GM12872 (cell line): ENCODE measurements at regions not wholly inside any gene's neighbourhood (a gene's known extent, or its start where the extent isn't known, plus 50 kb on each side); places are given as distances from the start of the nearest gene placed in this dataset.

ENCODE experiments used
- TF ChIP-seq, protein P1 (sequence below): IDR thresholded peaks from 3 replicates; pipeline ENCODE4 v1.5.1; 2011; ENCODE audit warnings: low read depth, mild to moderate bottlenecking, low read length, moderate library complexity; ENCODE audit not compliant: insufficient read depth

DNA sequence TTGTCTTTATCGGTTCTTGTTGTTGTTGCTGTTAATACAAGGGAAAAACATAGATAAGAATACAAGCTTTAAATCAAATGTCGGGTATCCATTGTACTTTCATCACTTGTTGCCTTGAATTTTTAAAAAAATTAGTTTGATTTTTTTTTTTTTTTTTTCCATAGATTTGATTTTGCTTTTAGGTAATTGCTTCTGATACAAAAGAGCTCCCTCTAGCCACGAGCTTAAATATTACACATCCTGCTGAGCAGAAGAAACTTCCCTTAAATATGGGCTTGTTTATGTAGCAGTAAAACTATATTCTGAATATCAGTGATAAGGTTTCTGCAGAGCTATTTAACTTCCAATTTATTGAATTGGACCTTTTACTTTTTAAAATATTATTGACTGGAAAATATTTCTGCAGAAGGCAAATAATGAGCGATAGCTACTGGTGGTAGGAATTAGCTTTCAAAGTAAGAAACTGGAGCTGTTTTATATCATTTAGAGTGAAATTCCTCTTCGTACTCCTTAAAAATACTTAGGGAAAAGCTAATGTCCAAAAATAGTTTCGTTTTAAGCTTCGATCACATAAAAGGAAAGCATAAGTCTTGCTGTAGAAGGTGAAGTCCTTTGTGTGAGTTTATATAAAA, 216.9 kb downstream of the POLR1F start:
- TF ChIP-seq, protein P1, sequence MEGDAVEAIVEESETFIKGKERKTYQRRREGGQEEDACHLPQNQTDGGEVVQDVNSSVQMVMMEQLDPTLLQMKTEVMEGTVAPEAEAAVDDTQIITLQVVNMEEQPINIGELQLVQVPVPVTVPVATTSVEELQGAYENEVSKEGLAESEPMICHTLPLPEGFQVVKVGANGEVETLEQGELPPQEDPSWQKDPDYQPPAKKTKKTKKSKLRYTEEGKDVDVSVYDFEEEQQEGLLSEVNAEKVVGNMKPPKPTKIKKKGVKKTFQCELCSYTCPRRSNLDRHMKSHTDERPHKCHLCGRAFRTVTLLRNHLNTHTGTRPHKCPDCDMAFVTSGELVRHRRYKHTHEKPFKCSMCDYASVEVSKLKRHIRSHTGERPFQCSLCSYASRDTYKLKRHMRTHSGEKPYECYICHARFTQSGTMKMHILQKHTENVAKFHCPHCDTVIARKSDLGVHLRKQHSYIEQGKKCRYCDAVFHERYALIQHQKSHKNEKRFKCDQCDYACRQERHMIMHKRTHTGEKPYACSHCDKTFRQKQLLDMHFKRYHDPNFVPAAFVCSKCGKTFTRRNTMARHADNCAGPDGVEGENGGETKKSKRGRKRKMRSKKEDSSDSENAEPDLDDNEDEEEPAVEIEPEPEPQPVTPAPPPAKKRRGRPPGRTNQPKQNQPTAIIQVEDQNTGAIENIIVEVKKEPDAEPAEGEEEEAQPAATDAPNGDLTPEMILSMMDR, result peak; percentile 52; the same call in 2 of the 3 replicates

DNA sequence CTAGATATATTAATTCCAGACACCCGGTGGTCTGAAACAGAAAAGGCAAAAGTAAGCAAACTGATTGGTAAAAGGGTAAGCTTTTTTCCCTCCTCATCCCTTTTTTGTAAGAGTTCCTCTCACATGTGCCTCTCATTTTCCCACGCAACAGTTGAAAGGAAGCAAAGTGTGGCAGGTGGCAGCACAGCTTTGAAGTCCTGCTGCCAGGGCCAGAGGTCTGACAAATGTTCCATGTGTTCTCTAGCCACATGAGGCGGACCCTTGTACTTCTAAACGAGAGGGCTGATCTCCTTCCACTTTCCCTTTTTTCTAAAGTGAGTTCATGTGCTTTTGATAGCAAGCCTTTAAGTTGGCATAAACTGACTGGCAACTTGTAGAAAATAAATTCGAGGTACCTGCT, 217.5 kb downstream of the POLR1F start:
- TF ChIP-seq, protein P1, result no peak

DNA sequence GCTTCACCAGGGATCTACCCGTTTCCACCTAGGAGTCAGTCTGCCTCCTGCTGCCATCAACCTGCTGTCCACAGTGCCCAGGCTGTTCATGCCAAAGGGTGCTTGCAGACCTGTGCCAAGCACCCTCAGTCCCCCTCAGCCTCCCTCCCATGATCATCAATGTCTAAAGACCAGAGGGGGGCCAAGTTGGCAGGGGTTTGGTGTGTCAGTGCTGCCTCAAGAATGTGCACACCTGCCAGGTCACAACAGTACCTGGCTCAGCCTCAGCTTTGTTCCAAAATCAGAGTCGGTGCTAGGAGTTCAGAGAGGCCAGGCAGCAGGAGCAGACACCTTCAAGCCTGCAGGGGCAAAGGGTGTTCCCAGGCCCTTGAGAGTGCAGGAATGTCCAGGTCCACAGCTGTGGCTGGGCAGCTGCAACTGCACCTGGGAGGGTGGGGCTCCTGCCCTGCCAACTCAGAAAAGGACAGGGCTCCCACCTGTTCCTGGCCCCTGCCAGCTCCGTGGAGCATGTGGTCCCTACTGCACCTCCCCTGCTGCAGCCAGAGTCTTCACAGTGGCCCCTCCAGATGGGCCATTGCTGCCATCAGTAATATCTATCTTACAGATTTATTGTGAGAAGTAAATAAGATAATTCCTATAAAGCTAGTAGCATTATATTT, 219.5 kb downstream of the POLR1F start:
- TF ChIP-seq, protein P1, result no peak

DNA sequence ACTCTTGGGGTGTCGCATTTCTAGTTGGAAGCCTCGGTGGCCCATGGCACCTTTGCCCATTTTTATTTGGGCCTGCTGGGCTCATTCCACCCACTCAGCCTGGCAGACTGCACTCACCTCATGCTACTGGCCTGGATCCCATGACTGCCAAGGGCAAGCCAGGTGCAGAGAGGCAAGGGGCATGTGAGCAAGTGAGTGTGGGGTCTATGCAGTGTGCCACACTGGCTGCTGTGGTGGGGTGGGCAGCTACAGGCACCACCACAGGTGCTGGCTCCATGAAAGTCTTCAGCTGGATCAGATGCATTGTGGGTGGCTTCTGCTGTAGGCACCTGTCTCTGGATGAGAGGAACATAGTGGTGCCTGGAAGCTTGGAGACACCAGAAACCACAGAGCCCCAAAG, 220.8 kb downstream of the POLR1F start:
- TF ChIP-seq, protein P1, result no peak

DNA sequence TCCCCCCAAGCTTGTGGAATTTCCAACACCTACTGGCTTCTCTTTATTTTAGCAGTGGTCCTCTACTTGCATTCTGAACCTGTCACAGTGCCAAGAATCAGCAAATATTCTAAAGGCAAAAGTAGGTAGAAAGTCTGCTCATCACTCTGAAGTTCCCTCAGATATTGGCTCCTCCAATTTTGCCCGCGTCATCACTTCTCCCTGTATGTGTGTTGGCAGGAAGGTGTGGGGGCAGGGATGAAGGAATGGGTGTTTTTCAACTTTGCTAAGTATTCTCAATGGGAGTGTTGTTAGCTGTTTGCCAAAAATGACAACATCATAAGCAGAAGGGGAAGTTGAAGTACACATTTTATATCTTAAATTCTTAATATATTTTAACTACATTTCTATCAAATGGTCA, 226.2 kb downstream of the POLR1F start:
- TF ChIP-seq, protein P1, result no peak

DNA sequence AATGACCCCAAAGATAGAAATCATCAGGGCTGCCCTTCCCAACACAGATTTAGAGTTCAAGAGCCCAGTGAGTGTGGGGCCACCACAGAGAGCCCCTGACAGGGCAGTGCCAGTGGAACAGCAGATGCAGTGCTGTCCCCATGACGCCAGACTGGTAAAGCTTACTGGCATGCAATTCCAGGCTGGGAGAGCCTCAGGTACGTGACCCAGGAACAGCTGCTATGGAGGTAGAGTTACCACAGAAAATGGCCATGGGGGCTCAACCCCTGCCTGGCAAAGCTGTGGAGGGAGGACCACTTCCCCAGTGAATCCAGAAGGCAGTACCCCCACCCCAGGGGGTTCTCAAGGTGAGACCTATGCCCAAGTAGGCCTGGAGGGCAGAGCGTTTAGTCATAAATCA, 228.5 kb downstream of the POLR1F start:
- TF ChIP-seq, protein P1, result no peak

DNA sequence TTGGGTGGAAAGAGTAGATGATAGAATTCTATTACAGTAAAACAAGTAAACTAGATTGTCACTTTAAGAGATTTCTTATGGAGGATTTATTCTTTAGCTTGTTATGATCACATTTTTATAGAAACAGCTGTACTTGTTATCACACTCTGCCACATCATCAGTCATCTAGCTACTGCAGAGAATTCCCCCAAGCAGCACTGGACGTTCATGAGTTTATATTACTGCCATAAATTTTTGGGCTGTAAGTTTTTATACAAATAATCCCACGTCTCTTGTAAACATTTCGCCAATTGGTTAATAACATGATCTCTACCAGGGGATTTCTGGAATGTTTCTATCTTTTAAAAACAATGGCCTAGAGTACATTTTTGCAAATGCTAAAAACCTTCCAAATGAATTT, 238.8 kb downstream of the POLR1F start:
- TF ChIP-seq, protein P1, result no peak
